Sigmoid colon (tissue), 6 donors: ENCODE measurements at regions not wholly inside any gene's neighbourhood (a gene's known extent, or its start where the extent isn't known, plus 50 kb on each side); places are given as distances from the start of the nearest gene placed in this dataset.
"Not testable (repeated sequence)": the region's sequence is repeated elsewhere in the genome, so short reads cannot be mapped to it uniquely, and the experiment has no call there.

Source experiments
- DNase-seq: peaks from one replicate; pipeline ENCODE4 v3.0.0-alpha.2; 2019
- H3K27ac ChIP-seq, 4 donors: fragments of 200-600 bp; sonication (generic); one replicate each; pipeline ENCODE4 v1.5.1; 2016 to 2019; ENCODE audit warnings: mild to moderate bottlenecking in 1 of 4
- H3K27me3 ChIP-seq, 3 donors: fragments of 200-600 bp; sonication (generic); one replicate each; pipeline ENCODE4 v1.5.1; 2019; ENCODE audit warnings: mild to moderate bottlenecking in 1 of 3
- H3K36me3 ChIP-seq, 4 donors: fragments of 200-600 bp; sonication (generic); one replicate each; pipeline ENCODE4 v1.5.1; 2016 to 2019
- H3K4me1 ChIP-seq, 4 donors: fragments of 200-600 bp; sonication (generic); one replicate each; pipeline ENCODE4 v1.5.1; 2017 to 2019
- H3K4me3 ChIP-seq, 4 donors: fragments of 200-600 bp; sonication (generic); one replicate each; pipeline ENCODE4 v1.5.1; 2017 to 2019; ENCODE audit warnings: mild to moderate bottlenecking in 2 of 4, moderate library complexity in 1 of 4
- H3K9me3 ChIP-seq, 4 donors: fragments of 200-600 bp in 3 of 4; sonication (generic) in 3 of 4; one replicate each; pipeline versions ENCODE4 v1.5.1 to v1.6.1; 2013 to 2019
- CTCF ChIP-seq, 4 experiments: fragments of 450-650 bp in 3 of 4; fragments of 200-600 bp in 1 of 4; IDR thresholded peaks; one replicate each; pipeline ENCODE4 v1.5.1; 2016 to 2019; ENCODE audit warnings: antibody characterized with exemption in 4 of 4, mild to moderate bottlenecking in 3 of 4, moderate library complexity in 2 of 4
- EP300 ChIP-seq, 4 donors: sonication (generic); formaldehyde crosslinking; IDR thresholded peaks; one replicate each; pipeline ENCODE4 v1.6.1; 2017; ENCODE audit warnings: antibody characterized with exemption in 4 of 4
- POLR2A ChIP-seq, 2 donors: fragments of 450-650 bp; IDR thresholded peaks; one replicate each; pipeline ENCODE4 v1.6.1; 2016; ENCODE audit warnings: antibody characterized with exemption in 2 of 2, mild to moderate bottlenecking in 2 of 2, moderate library complexity in 2 of 2
- POLR2AphosphoS5 ChIP-seq, 4 donors: sonication (generic); formaldehyde crosslinking; IDR thresholded peaks; one replicate each; pipeline ENCODE4 v1.6.1; 2017; ENCODE audit warnings: antibody characterized with exemption in 4 of 4
- WGBS, 2 donors: extraction: QIAGEN DNeasy Blood & Tissue Kit; methylation state at CpG; one replicate each; pipeline ENCODE4 v1.1.7; 2013; 5-methylcytosine and 5-hydroxymethylcytosine counted together
- intact Hi-C: fragments of 100-400 bp; cut with DNase I; formaldehyde crosslinking; loops from one replicate; pipeline ENCODE4 v1.15.1; 2023
- donor health status: healthy with polysubstance abuse.
- donor health status: healthy.

GRCh38 chr21:22796147-22796546 is 1797.9 kb downstream of the NCAM2 start:
- TF ChIP-seq EP300 (IDR thresholded peaks at IDR 0.05), result no peak
- H3K9me3 ChIP-seq, result no peaks in the 10 kb centered on the region
- WGBS, 2 donors, result 88 to 92% methylated on average over 9 of the region's 9 CpGs
- no peak overlapping the region for H3K4me3 ChIP-seq
- intact Hi-C loops, result loop anchor here (10.0 kb wide), 1 partner anchor 1801 kb away; the partner anchor contains the start of gene NCAM2
- H3K36me3 ChIP-seq, result no peaks in the 10 kb centered on the region
- H3K27me3 ChIP-seq, result no peaks in the 10 kb centered on the region
- no peak for DNase-seq
- H3K27ac ChIP-seq, result no peak overlapping the region
- no peaks in the 10 kb centered on the region for H3K4me1 ChIP-seq

- H3K9me3 ChIP-seq, result no peaks in the 10 kb centered on the region
- no peaks in the 10 kb centered on the region for H3K27me3 ChIP-seq
- intact Hi-C loops, result no loop called here
- no peak overlapping the region for H3K4me3 ChIP-seq
- no peak for DNase-seq
- H3K27ac ChIP-seq, result no peak overlapping the region
- WGBS, 2 donors, result 63 to 73% methylated on average over 3 of the region's 3 CpGs
- no peaks in the 10 kb centered on the region for H3K36me3 ChIP-seq
- H3K4me1 ChIP-seq, result no peaks in the 10 kb centered on the region
- TF ChIP-seq POLR2A (IDR thresholded peaks at IDR 0.05) (no peak), POLR2AphosphoS5 (IDR thresholded peaks at IDR 0.05) (no peak), EP300 (IDR thresholded peaks at IDR 0.05) (no peak), CTCF (IDR thresholded peaks at IDR 0.05) (no peak)
These were observed 1805.9 kb downstream of the NCAM2 start for GRCh38 chr21:22804151-22804550.

GRCh38 chr21:22806278-22806677 is 1808.1 kb downstream of the NCAM2 start:
- Histone ChIP-seq H3K36me3 (no peaks in the 10 kb centered on the region), H3K4me3 (no peak overlapping the region), H3K9me3 (no peaks in the 10 kb centered on the region), H3K27me3 (no peaks in the 10 kb centered on the region), H3K27ac (no peak overlapping the region), H3K4me1 (no peaks in the 10 kb centered on the region)
- TF ChIP-seq POLR2AphosphoS5 (IDR thresholded peaks at IDR 0.05) (no peak), EP300 (IDR thresholded peaks at IDR 0.05) (no peak), CTCF (IDR thresholded peaks at IDR 0.05) (no peak), POLR2A (IDR thresholded peaks at IDR 0.05) (no peak)
- intact Hi-C loops, result no loop called here
- WGBS, 2 donors, result 89 to 92% methylated on average over 3 of the region's 3 CpGs
- DNase-seq, result no peak

GRCh38 chr21:22813201-22813600 is 1815.0 kb downstream of the NCAM2 start:
- TF ChIP-seq CTCF (IDR thresholded peaks at IDR 0.05) (no peak), EP300 (IDR thresholded peaks at IDR 0.05) (no peak), POLR2A (IDR thresholded peaks at IDR 0.05) (no peak), POLR2AphosphoS5 (IDR thresholded peaks at IDR 0.05) (no peak)
- WGBS, 2 donors, result 59 to 87% methylated on average over 3 of the region's 3 CpGs
- intact Hi-C loops, result no loop called here

GRCh38 chr21:22818681-22819485 is 1820.7 kb downstream of the NCAM2 start:
- intact Hi-C loops, H3K4me1 ChIP-seq, H3K4me3 ChIP-seq, H3K27me3 ChIP-seq, DNase-seq, H3K9me3 ChIP-seq, H3K27ac ChIP-seq, H3K36me3 ChIP-seq: not testable (repeated sequence)
- 90 to 93% methylated on average over 40 of the region's 40 CpGs for WGBS, 2 donors

More at GRCh38 chr21:22813201-22813600, 1815.0 kb downstream of the NCAM2 start:
- Histone ChIP-seq H3K4me3 (no peak overlapping the region), H3K4me1 (no peaks in the 10 kb centered on the region), H3K27ac (no peak overlapping the region), H3K27me3 (no peaks in the 10 kb centered on the region), H3K9me3 (no peaks in the 10 kb centered on the region), H3K36me3 (no peaks in the 10 kb centered on the region)
- no peak for DNase-seq

GRCh38 chr21:22827422-22827821 is 1829.2 kb downstream of the NCAM2 start:
- no peak for TF ChIP-seq CTCF (IDR thresholded peaks at IDR 0.05)
- TF ChIP-seq POLR2AphosphoS5 (IDR thresholded peaks at IDR 0.05), result no peak
- TF ChIP-seq EP300 (IDR thresholded peaks at IDR 0.05), result no peak
- TF ChIP-seq POLR2A (IDR thresholded peaks at IDR 0.05), result no peak
- H3K36me3 ChIP-seq, result no peaks in the 10 kb centered on the region
- H3K27me3 ChIP-seq, result no peaks in the 10 kb centered on the region
- H3K4me1 ChIP-seq, result no peaks in the 10 kb centered on the region
- intact Hi-C loops, result no loop called here
- H3K27ac ChIP-seq, result no peak overlapping the region
- H3K4me3 ChIP-seq, result no peak overlapping the region
- DNase-seq, result no peak
- peaks cover 0 to 5% (median 2%) of the 10 kb centered on the region in 4 donors for H3K9me3 ChIP-seq
